ENCODE measurements at regions not wholly inside any gene's neighbourhood (a gene's known extent, or its start where the extent isn't known, plus 50 kb on each side); places are given as distances from the start of the nearest gene placed in this dataset.

DNA sequence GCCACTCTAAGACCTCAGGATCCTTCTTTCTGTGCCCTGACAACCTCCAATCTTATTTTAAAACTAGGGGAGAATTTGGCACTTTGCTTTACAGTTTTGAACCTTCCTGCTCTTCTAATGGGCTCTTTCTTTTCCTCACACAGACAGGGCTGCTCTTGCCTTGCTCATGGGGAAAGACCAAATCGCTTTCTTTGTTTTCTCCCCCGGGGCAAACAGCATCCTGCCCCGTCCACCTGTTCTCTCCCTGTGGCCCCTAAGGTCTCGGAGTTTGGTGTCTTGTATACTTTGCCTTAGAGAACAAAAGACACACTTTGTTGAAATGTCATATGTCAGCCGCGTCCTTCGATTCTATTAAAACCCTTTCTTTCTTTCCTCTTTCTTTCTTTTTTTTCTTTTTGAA is 306.7 kb upstream of the SALL1 start:
- TF ChIP-seq NFIC (IDR thresholded peaks at IDR 0.05) (no peak), TEAD4 (IDR thresholded peaks at IDR 0.05) (no peak), CEBPB (IDR thresholded peaks at IDR 0.05) (no peak), TAF1 (IDR thresholded peaks at IDR 0.05; ENCODE audit: low read depth) (no peak), CREB1 (IDR thresholded peaks at IDR 0.05; ENCODE audit: low read depth) (no peak), USF1 (IDR thresholded peaks at IDR 0.05) (no peak), YY1 (IDR thresholded peaks at IDR 0.05; ENCODE audit: low read depth) (no peak)

- TF ChIP-seq MAX (IDR thresholded peaks at IDR 0.05) (no peak), TCF12 (IDR thresholded peaks at IDR 0.05; ENCODE audit: low read depth) (no peak), USF1 (IDR thresholded peaks at IDR 0.05) (no peak), TEAD4 (IDR thresholded peaks at IDR 0.05) (no peak), TAF1 (IDR thresholded peaks at IDR 0.05; ENCODE audit: low read depth) (no peak), EP300 (IDR thresholded peaks at IDR 0.05; ENCODE audit: borderline replicate concordance) (no peak), REST (IDR thresholded peaks at IDR 0.05; ENCODE audit: low read depth) (no peak), ZBTB7A (IDR thresholded peaks at IDR 0.05; ENCODE audit: low read depth) (no peak), NFIC (IDR thresholded peaks at IDR 0.05) (no peak), CEBPB (IDR thresholded peaks at IDR 0.05) (no peak), YY1 (IDR thresholded peaks at IDR 0.05; ENCODE audit: low read depth) (no peak), CREB1 (IDR thresholded peaks at IDR 0.05; ENCODE audit: low read depth) (no peak), RAD21 (IDR thresholded peaks at IDR 0.05; ENCODE audit: low read depth) (no peak), EGR1 (IDR thresholded peaks at IDR 0.05) (no peak), FOXM1 (IDR thresholded peaks at IDR 0.05; ENCODE audit: borderline replicate concordance, low read depth) (no peak)
Measured at GRCh38 chr16:51455398-51455797, 304.3 kb upstream of the SALL1 start.

DNA sequence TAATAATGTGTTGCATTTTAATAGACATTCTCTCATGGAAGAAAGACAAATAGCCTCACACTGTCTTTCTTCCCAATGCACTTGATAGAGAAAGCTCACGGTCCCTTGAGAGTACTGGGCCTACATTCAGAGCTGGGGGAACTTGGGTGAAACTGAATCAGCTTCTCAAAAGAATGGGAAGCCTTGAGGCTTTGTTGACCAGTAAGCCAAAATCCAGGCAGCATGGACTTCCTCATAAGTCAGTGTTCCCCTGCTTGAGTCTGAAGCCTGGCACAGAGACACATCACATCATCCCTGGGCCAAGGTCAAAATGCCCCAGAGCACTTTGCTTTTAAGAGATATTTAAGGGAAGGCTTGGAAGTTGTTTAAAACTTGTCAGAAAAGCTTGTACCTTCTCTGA is 302.2 kb upstream of the SALL1 start:
- no peak for TF ChIP-seq CEBPB (IDR thresholded peaks at IDR 0.05)
- no peak for TF ChIP-seq CREB1 (IDR thresholded peaks at IDR 0.05; ENCODE audit: low read depth)
- no peak for TF ChIP-seq ZBTB7A (IDR thresholded peaks at IDR 0.05; ENCODE audit: low read depth)
- no peak for TF ChIP-seq TAF1 (IDR thresholded peaks at IDR 0.05; ENCODE audit: low read depth)
- no peak for TF ChIP-seq RAD21 (IDR thresholded peaks at IDR 0.05; ENCODE audit: low read depth)
- no peak for TF ChIP-seq NFIC (IDR thresholded peaks at IDR 0.05)
- no peak for TF ChIP-seq TCF12 (IDR thresholded peaks at IDR 0.05; ENCODE audit: low read depth)
- TF ChIP-seq EP300 (IDR thresholded peaks at IDR 0.05; ENCODE audit: borderline replicate concordance): no peak
- TF ChIP-seq USF1 (IDR thresholded peaks at IDR 0.05): no peak
- TF ChIP-seq TEAD4 (IDR thresholded peaks at IDR 0.05): no peak
- no peak for TF ChIP-seq EGR1 (IDR thresholded peaks at IDR 0.05)
- TF ChIP-seq YY1 (IDR thresholded peaks at IDR 0.05; ENCODE audit: low read depth): no peak
- TF ChIP-seq MAX (IDR thresholded peaks at IDR 0.05): no peak
- TF ChIP-seq FOXM1 (IDR thresholded peaks at IDR 0.05; ENCODE audit: borderline replicate concordance, low read depth): no peak
- TF ChIP-seq REST (IDR thresholded peaks at IDR 0.05; ENCODE audit: low read depth): no peak

DNA sequence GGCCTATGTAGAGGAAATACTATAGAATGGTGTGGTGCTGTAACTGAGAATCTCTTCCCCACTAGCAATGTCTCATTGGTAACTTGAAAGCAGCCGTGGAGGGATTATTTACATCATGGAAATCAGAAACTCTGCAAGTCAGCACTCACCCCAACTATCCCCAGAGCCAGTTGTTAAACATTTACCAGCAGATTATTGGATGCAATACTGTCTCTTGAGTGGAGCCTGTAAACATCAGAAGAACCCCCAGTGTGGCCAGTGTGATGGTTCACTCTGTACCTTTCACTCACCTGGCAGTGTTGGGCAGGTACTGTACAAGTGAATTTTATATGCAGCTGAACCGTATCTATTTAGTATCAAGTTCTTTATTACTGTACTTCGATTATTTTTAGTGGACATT is 299.8 kb upstream of the SALL1 start:
- TF ChIP-seq EP300 (IDR thresholded peaks at IDR 0.05; ENCODE audit: borderline replicate concordance): no peak
- no peak for TF ChIP-seq REST (IDR thresholded peaks at IDR 0.05; ENCODE audit: low read depth)
- no peak for TF ChIP-seq MAX (IDR thresholded peaks at IDR 0.05)
- TF ChIP-seq NFIC (IDR thresholded peaks at IDR 0.05): no peak
- no peak for TF ChIP-seq RAD21 (IDR thresholded peaks at IDR 0.05; ENCODE audit: low read depth)
- TF ChIP-seq USF1 (IDR thresholded peaks at IDR 0.05): no peak
- no peak for TF ChIP-seq FOXM1 (IDR thresholded peaks at IDR 0.05; ENCODE audit: borderline replicate concordance, low read depth)
- TF ChIP-seq TAF1 (IDR thresholded peaks at IDR 0.05; ENCODE audit: low read depth): no peak
- TF ChIP-seq CREB1 (IDR thresholded peaks at IDR 0.05; ENCODE audit: low read depth): no peak
- no peak for TF ChIP-seq YY1 (IDR thresholded peaks at IDR 0.05; ENCODE audit: low read depth)
- no peak for TF ChIP-seq TEAD4 (IDR thresholded peaks at IDR 0.05)
- TF ChIP-seq TCF12 (IDR thresholded peaks at IDR 0.05; ENCODE audit: low read depth): no peak
